HG03064 (cell line): ENCODE measurements at regions not wholly inside any gene's neighbourhood (a gene's known extent, or its start where the extent isn't known, plus 50 kb on each side); places are given as distances from the start of the nearest gene placed in this dataset.

ENCODE experiments used
- ATAC-seq: cut with Tn5 transposase; IDR thresholded peaks from one replicate; pipeline ENCODE4 v1.9.1; 2021; ENCODE audit warnings: low read depth; ENCODE audit not compliant: unreplicated experiment

- ATAC-seq = no peak
Measured at GRCh38 chr6:104143757-104144156, 716.0 kb downstream of the HACE1 start.

- no peak for ATAC-seq
Measured at GRCh38 chr6:104134876-104135275, 724.8 kb downstream of the HACE1 start.

GRCh38 chr6:104130343-104130742 is 729.4 kb downstream of the HACE1 start:
- ATAC-seq = no peak

GRCh38 chr6:104126315-104127005 is 733.3 kb downstream of the HACE1 start:
- no peak for ATAC-seq

- no peak for ATAC-seq
Measured at GRCh38 chr6:104123227-104123626, 736.5 kb downstream of the HACE1 start.

GRCh38 chr6:104118274-104118673 is 741.4 kb downstream of the HACE1 start:
- ATAC-seq = no peak

GRCh38 chr6:104109806-104110205 is 749.9 kb downstream of the HACE1 start:
- ATAC-seq = no peak

- no peak for ATAC-seq
Measured at GRCh38 chr6:104108634-104109033, 751.1 kb downstream of the HACE1 start.

- ATAC-seq = no peak
Measured at GRCh38 chr6:104095661-104096416, 763.9 kb downstream of the HACE1 start.

GRCh38 chr6:104087765-104088164 is 772.0 kb downstream of the HACE1 start:
- ATAC-seq = no peak

GRCh38 chr6:104068281-104068680 is 791.4 kb downstream of the HACE1 start:
- no peak for ATAC-seq

GRCh38 chr6:104064876-104065275 is 794.8 kb downstream of the HACE1 start:
- no peak for ATAC-seq

- no peak for ATAC-seq
Measured at GRCh38 chr6:104050455-104050854, 809.3 kb downstream of the HACE1 start.

GRCh38 chr6:104046426-104046825 is 813.3 kb downstream of the HACE1 start:
- ATAC-seq = no peak

GRCh38 chr6:104031346-104031745 is 828.4 kb downstream of the HACE1 start:
- ATAC-seq = no peak

GRCh38 chr6:104022126-104022525 is 837.6 kb downstream of the HACE1 start:
- ATAC-seq = no peak

GRCh38 chr6:104019075-104019753 is 840.5 kb downstream of the HACE1 start:
- no peak for ATAC-seq

GRCh38 chr6:104017410-104018381 is 842.0 kb downstream of the HACE1 start:
- no peak for ATAC-seq

GRCh38 chr6:104014163-104014959 is 845.4 kb downstream of the HACE1 start:
- no peak for ATAC-seq
